H1 (cell line): ENCODE measurements at regions not wholly inside any gene's neighbourhood (a gene's known extent, or its start where the extent isn't known, plus 50 kb on each side); places are given as distances from the start of the nearest gene placed in this dataset.

Experiments
- CTCF ChIA-PET: fragments of 300-600 bp; sonication (Branson Sonifier 250); formaldehyde crosslinking; loops from one replicate; lab custom pipeline; 2021; ENCODE audit not compliant: partially characterized antibody; lab: Charles Lee
- POLR2A ChIA-PET: fragments of 300-600 bp; sonication (Branson Sonifier 250); formaldehyde crosslinking; loops from one replicate; lab custom pipeline; 2021; ENCODE audit warnings: inconsistent platforms; ENCODE audit not compliant: partially characterized antibody; lab: Charles Lee
- DNase-seq, 2 experiments: peaks; one replicate each; pipeline versions ENCODE4 v3.0.0 to v3.0.0-alpha.2; 2010 to 2022; ENCODE audit warnings: low spot score in 2 of 2, low read depth in 1 of 2, mixed read lengths in 1 of 2
- FAIRE-seq: peaks from 2 replicates; lab custom pipeline; 2011; peaks lifted over from hg19 to GRCh38; lab: Jason Lieb, UNC
- H2AFZ ChIP-seq: 2 replicates; pipeline ENCODE4 v1.8.1; 2012; ENCODE audit warnings: low read length, inconsistent platforms
- H2AK5ac ChIP-seq: 2 replicates; pipeline ENCODE4 v1.6.1; 2013; ENCODE audit warnings: low read depth, low read length
- H2BK120ac ChIP-seq: replicated peaks from 2 replicates; pipeline ENCODE3; 2013; ENCODE audit warnings: low read depth, low read length, inconsistent platforms
- H2BK12ac ChIP-seq: 2 replicates; pipeline ENCODE4 v1.6.1; 2013; ENCODE audit warnings: low read depth, low read length
- H2BK15ac ChIP-seq: 2 replicates; pipeline ENCODE4 v1.6.1; 2013; ENCODE audit warnings: low read length
- H2BK20ac ChIP-seq: 2 replicates; pipeline ENCODE4 v1.6.1; 2013; ENCODE audit warnings: low read length
- H2BK5ac ChIP-seq: 2 replicates; pipeline ENCODE4 v1.6.1; 2013; ENCODE audit warnings: low read depth, low read length
- H3K14ac ChIP-seq: 2 replicates; pipeline ENCODE4 v1.6.1; 2013; ENCODE audit warnings: inconsistent platforms; ENCODE audit not compliant: insufficient read length
- H3K18ac ChIP-seq: 2 replicates; pipeline ENCODE4 v1.6.1; 2013; ENCODE audit warnings: low read length; ENCODE audit errors: extremely low read depth
- H3K23ac ChIP-seq: 2 replicates; pipeline ENCODE4 v1.6.1; 2013; ENCODE audit warnings: inconsistent platforms; ENCODE audit not compliant: insufficient read length
- H3K23me2 ChIP-seq: 2 replicates; pipeline ENCODE4 v1.6.1; 2013; ENCODE audit warnings: low read depth, low read length
- H3K27ac ChIP-seq: 2 replicates; pipeline ENCODE4 v1.6.1; 2011; ENCODE audit warnings: low read depth, low read length, inconsistent platforms
- H3K27me3 ChIP-seq, 4 experiments: replicated peaks in 1 of 4; 1 replicate in 1 of 4; 2 replicates in 3 of 4; pipeline versions ENCODE4 v1.6.1 to v1.8.1; 2011 to 2013; ENCODE audit warnings: low read length in 3 of 4, mild to moderate bottlenecking in 3 of 4, inconsistent platforms in 2 of 4, mixed read lengths in 2 of 4, moderate library complexity in 1 of 4; ENCODE audit not compliant: control insufficient read depth in 3 of 4, insufficient read depth in 3 of 4; ENCODE audit errors: extremely low read depth in 1 of 4
- H3K36me3 ChIP-seq, 4 experiments: 2 replicates each; pipeline versions ENCODE4 v1.6.1 to v1.8.1; 2011 to 2013; ENCODE audit warnings: mild to moderate bottlenecking in 4 of 4, low read length in 3 of 4, moderate library complexity in 2 of 4, control low read depth in 1 of 4, inconsistent platforms in 1 of 4; ENCODE audit not compliant: insufficient read depth in 4 of 4, control insufficient read depth in 2 of 4
- H3K4ac ChIP-seq: replicated peaks from 2 replicates; pipeline ENCODE3; 2013; ENCODE audit warnings: low read length, low read depth, mixed read lengths, inconsistent platforms; ENCODE audit not compliant: insufficient read length
- H3K4me1 ChIP-seq, 4 experiments: replicated peaks in 1 of 4; 1 replicate in 1 of 4; 2 replicates in 3 of 4; pipeline versions ENCODE4 v1.6.1 to v1.8.1; 2011 to 2013; ENCODE audit warnings: low read length in 3 of 4, inconsistent platforms in 2 of 4, mixed read lengths in 1 of 4; ENCODE audit not compliant: insufficient read depth in 4 of 4, control insufficient read depth in 3 of 4
- H3K4me2 ChIP-seq, 2 experiments: 2 replicates each; pipeline versions ENCODE4 v1.6.1 to v1.8.1; 2011 to 2013; ENCODE audit warnings: low read depth in 2 of 2, low read length in 2 of 2, control low read depth in 1 of 2, inconsistent platforms in 1 of 2, mild to moderate bottlenecking in 1 of 2; ENCODE audit not compliant: insufficient read depth in 1 of 2
- H3K4me3 ChIP-seq, 4 experiments: fragments of 200-600, 300-600 bp in 1 of 4; sonication (generic), shearing (Covaris generic), sonication (Bioruptor Twin) in 1 of 4; 2 replicates each; pipeline versions ENCODE4 v1.5.1 to v1.8.1; 2011 to 2016; ENCODE audit warnings: low read length in 4 of 4, low read depth in 3 of 4, control low read depth in 2 of 4, inconsistent platforms in 2 of 4, mild to moderate bottlenecking in 2 of 4, mixed read lengths in 1 of 4, moderate library complexity in 1 of 4; ENCODE audit not compliant: insufficient read depth in 2 of 4; ENCODE audit errors: extremely low read depth in 1 of 4
- H3K56ac ChIP-seq: replicated peaks from 2 replicates; pipeline ENCODE3; 2013; ENCODE audit warnings: low read depth, mild to moderate bottlenecking, mixed read lengths, low read length, inconsistent platforms; ENCODE audit not compliant: insufficient read length
- H3K79me1 ChIP-seq: 2 replicates; pipeline ENCODE4 v1.6.1; 2013; ENCODE audit warnings: low read depth, low read length, control low read depth
- H3K79me2 ChIP-seq, 2 experiments: 2 replicates each; pipeline versions ENCODE4 v1.6.1 to v1.8.1; 2012 to 2013; ENCODE audit warnings: low read length in 2 of 2, mild to moderate bottlenecking in 2 of 2, inconsistent platforms in 1 of 2; ENCODE audit not compliant: insufficient read depth in 2 of 2, control insufficient read depth in 1 of 2
- H3K9ac ChIP-seq, 4 experiments: replicated peaks in 1 of 4; 1 replicate in 1 of 4; 2 replicates in 3 of 4; pipeline versions ENCODE4 v1.6.1 to v1.8.1; 2011 to 2013; ENCODE audit warnings: low read depth in 3 of 4, low read length in 3 of 4, control low read depth in 2 of 4, mild to moderate bottlenecking in 2 of 4, moderate library complexity in 2 of 4, inconsistent platforms in 1 of 4; ENCODE audit errors: extremely low read depth in 1 of 4
- H3K9me3 ChIP-seq, 2 experiments: 2 replicates each; pipeline versions ENCODE4 v1.6.1 to v1.8.1; 2012 to 2013; ENCODE audit warnings: mild to moderate bottlenecking in 2 of 2, moderate library complexity in 2 of 2, control low read depth in 1 of 2, inconsistent platforms in 1 of 2, low read depth in 1 of 2, low read length in 1 of 2, mixed read lengths in 1 of 2; ENCODE audit not compliant: insufficient read depth in 2 of 2
- H4K20me1 ChIP-seq, 2 experiments: replicated peaks in 1 of 2; 2 replicates each; pipeline versions ENCODE3 to v1.8.1; 2011 to 2013; ENCODE audit warnings: inconsistent platforms in 2 of 2, low read length in 2 of 2, mild to moderate bottlenecking in 1 of 2; ENCODE audit not compliant: insufficient read depth in 2 of 2, control insufficient read depth in 1 of 2
- H4K5ac ChIP-seq: 2 replicates; pipeline ENCODE4 v1.6.1; 2013; ENCODE audit warnings: low read length, low read depth, mixed read lengths, inconsistent platforms; ENCODE audit not compliant: insufficient read length
- H4K8ac ChIP-seq: 2 replicates; pipeline ENCODE4 v1.8.0; 2013; ENCODE audit warnings: mild to moderate bottlenecking, moderate library complexity, low read length, inconsistent platforms; ENCODE audit not compliant: insufficient read depth; ENCODE audit errors: extremely low read depth
- H4K91ac ChIP-seq: replicated peaks from 2 replicates; pipeline ENCODE3; 2013; ENCODE audit warnings: low read length, mixed read lengths, inconsistent platforms; ENCODE audit not compliant: insufficient read length
- TBP ChIP-seq: IDR thresholded peaks from 2 replicates; pipeline ENCODE4 v1.6.1; 2011; ENCODE audit warnings: low read depth, low read length, improper control_type of control experiment
- WGBS, 2 experiments: shearing (Covaris generic) in 1 of 2; methylation state at CpG; one replicate each; pipeline versions ENCODE4 v1.1.6 to v1.1.7; 2013 to 2015; ENCODE audit warnings: low lambda C conversion rate in 2 of 2, mixed read lengths in 2 of 2, inconsistent platforms in 1 of 2, low coverage in 1 of 2, missing lambda C conversion rate in 1 of 2; ENCODE audit not compliant: insufficient replicate concordance in 2 of 2, insufficient coverage in 1 of 2, insufficient read length in 1 of 2; ENCODE audit errors: extremely low coverage in 1 of 2, missing lambda C conversion rate in 1 of 2; 5-methylcytosine and 5-hydroxymethylcytosine counted together
- TF ChIP-seq, protein P1 (sequence below): IDR thresholded peaks from 2 replicates; pipeline ENCODE4 v1.6.1; 2011; ENCODE audit warnings: low read depth, mild to moderate bottlenecking, low read length; ENCODE audit not compliant: insufficient read depth

DNA sequence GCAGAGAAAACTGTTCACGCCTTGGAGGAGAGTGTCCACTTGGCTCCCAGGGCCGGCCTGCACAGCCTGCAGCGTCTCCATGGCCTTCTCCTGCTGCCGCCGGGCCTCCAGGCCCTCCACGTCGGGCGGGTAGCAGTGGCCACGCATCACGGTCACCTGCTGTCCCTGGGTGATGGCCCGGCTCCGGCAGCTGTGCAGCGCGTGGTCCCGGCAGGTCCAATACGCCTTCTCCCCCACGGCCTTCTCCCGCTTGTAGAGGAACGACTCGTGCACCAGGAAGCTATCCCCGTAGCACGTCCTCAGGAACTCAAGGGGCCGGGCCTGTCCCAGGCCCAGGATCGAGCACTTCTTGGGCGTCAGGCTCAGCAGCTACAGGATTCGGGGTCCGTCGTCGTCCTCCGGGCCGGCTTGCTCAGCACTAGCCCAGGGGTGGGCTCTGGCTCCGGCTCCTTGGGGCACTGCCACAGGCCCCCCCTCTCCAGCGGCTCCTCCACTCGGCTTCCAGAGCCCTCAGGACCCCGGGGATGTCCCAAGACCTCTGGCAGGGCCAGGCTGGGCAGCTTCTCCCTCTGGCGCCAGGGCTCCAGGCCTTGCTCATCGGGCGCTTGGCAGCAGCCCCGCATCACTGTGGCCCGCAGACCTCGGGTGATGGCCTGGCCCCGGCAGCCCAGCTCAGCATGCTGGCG is 83.6 kb upstream of the FXR1 start:
- H3K23me2 ChIP-seq, result no peaks in the 10 kb centered on the region
- POLR2A ChIA-PET, result interaction anchor here (1.9 kb wide), 1 partner anchor 83 kb away, joined by 3 read pairs; no protein-coding TSS in a partner anchor

More for the DNA sequence above, 83.6 kb upstream of the FXR1 start:
- H4K5ac ChIP-seq, result no peak overlapping the region
- no peak overlapping the region for H2BK20ac ChIP-seq
- H3K18ac ChIP-seq, result no peak overlapping the region
- H4K20me1 ChIP-seq, result no peaks in the 10 kb centered on the region
- no peak overlapping the region for H2BK15ac ChIP-seq
- H3K9ac ChIP-seq, result no peak overlapping the region
- DNase-seq (no peak), FAIRE-seq (no peak)
- H3K9me3 ChIP-seq, result no peaks in the 10 kb centered on the region
- peak overlapping the region; percentile 85 for H4K8ac ChIP-seq
- H3K14ac ChIP-seq, result no peak overlapping the region
- H2BK5ac ChIP-seq, result no peak overlapping the region
- no peak overlapping the region for H2AK5ac ChIP-seq
- H3K4me1 ChIP-seq, result no peaks in the 10 kb centered on the region
- no peak overlapping the region for H3K4me2 ChIP-seq
- no peak overlapping the region for H3K4me3 ChIP-seq
- H3K56ac ChIP-seq, result no peak overlapping the region
- H3K4ac ChIP-seq, result no peak overlapping the region
- H2BK12ac ChIP-seq, result no peak overlapping the region
- H4K91ac ChIP-seq, result no peak overlapping the region
- H3K36me3 ChIP-seq, result no peaks in the 10 kb centered on the region
- H3K23ac ChIP-seq, result no peak overlapping the region
- TF ChIP-seq, protein P1, sequence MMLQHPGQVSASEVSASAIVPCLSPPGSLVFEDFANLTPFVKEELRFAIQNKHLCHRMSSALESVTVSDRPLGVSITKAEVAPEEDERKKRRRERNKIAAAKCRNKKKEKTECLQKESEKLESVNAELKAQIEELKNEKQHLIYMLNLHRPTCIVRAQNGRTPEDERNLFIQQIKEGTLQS, result no peak
- no peak for TF ChIP-seq TBP
- no peak overlapping the region for H3K27ac ChIP-seq
- WGBS, 2 experiments, result 95% methylated on average over 35 of the region's 43 CpGs; no CpG with 5 or more reads in 1 of the 2 experiments
- H3K79me2 ChIP-seq, result no peaks in the 10 kb centered on the region
- CTCF ChIA-PET, result interaction anchor here (0.6 to 1.5 kb wide), 3 partner anchors 15 to 151 kb away, joined by 3 to 5 read pairs (median 3); no protein-coding TSS in a partner anchor
- H2BK120ac ChIP-seq, result no peak overlapping the region
- no peak overlapping the region; the same call in 1 of the 2 replicates for H2AFZ ChIP-seq
- H3K79me1 ChIP-seq, result no peaks in the 10 kb centered on the region
- no peaks in the 10 kb centered on the region for H3K27me3 ChIP-seq
